Neuronal stem cell (in vitro differentiated cells): ENCODE measurements at regions not wholly inside any gene's neighbourhood (a gene's known extent, or its start where the extent isn't known, plus 50 kb on each side); places are given as distances from the start of the nearest gene placed in this dataset.

ENCODE experiments used
- DNase-seq: peaks from one replicate; pipeline ENCODE4 v3.0.0-alpha.2; 2013; ENCODE audit warnings: low spot score
- H2AFZ ChIP-seq: one replicate; pipeline ENCODE4 v1.6.1; 2013; ENCODE audit warnings: mild to moderate bottlenecking, low read length, inconsistent platforms
- H2AK5ac ChIP-seq: 2 replicates; pipeline ENCODE4 v1.6.1; 2013; ENCODE audit warnings: low read depth, mild to moderate bottlenecking, inconsistent platforms, low read length, moderate library complexity, mixed read lengths
- H2BK120ac ChIP-seq: 2 replicates; pipeline ENCODE4 v1.6.1; 2013; ENCODE audit warnings: low read depth, mild to moderate bottlenecking, inconsistent platforms, low read length, moderate library complexity, mixed read lengths
- H2BK12ac ChIP-seq: one replicate; pipeline ENCODE4 v1.6.1; 2013; ENCODE audit warnings: low read length, inconsistent platforms
- H2BK15ac ChIP-seq: 2 replicates; pipeline ENCODE4 v1.6.1; 2013; ENCODE audit warnings: mild to moderate bottlenecking, low read length, inconsistent platforms, mixed read lengths
- H2BK5ac ChIP-seq: one replicate; pipeline ENCODE4 v1.6.1; 2013; ENCODE audit warnings: inconsistent platforms, mild to moderate bottlenecking, low read length, moderate library complexity
- H3K14ac ChIP-seq: one replicate; pipeline ENCODE4 v1.6.1; 2013; ENCODE audit warnings: low read length, inconsistent platforms
- H3K18ac ChIP-seq: 2 replicates; pipeline ENCODE4 v1.6.1; 2013; ENCODE audit warnings: low read length, inconsistent platforms
- H3K23ac ChIP-seq: 2 replicates; pipeline ENCODE4 v1.6.1; 2013; ENCODE audit warnings: low read depth, mild to moderate bottlenecking, mixed read lengths, low read length, inconsistent platforms; ENCODE audit not compliant: poor library complexity
- H3K27ac ChIP-seq: replicated peaks from 3 replicates; pipeline ENCODE4 v1.5.1; 2013; ENCODE audit warnings: low read length, inconsistent platforms
- H3K27me3 ChIP-seq, 3 experiments: 2 replicates each; pipeline ENCODE4 v1.6.1; 2013; ENCODE audit warnings: low read length in 3 of 3, mild to moderate bottlenecking in 2 of 3, inconsistent platforms in 1 of 3, low read depth in 1 of 3, mixed read lengths in 1 of 3, moderate library complexity in 1 of 3; ENCODE audit not compliant: control insufficient read depth in 3 of 3, insufficient read depth in 3 of 3
- H3K36me3 ChIP-seq, 2 donors: replicated peaks in 1 of 2; 2 replicates each; pipeline ENCODE4 v1.6.1; 2013; ENCODE audit warnings: low read length in 2 of 2; ENCODE audit not compliant: control insufficient read depth in 2 of 2, insufficient read depth in 2 of 2
- H3K4ac ChIP-seq: 2 replicates; pipeline ENCODE4 v1.6.1; 2013; ENCODE audit warnings: inconsistent platforms, mild to moderate bottlenecking, low read length, moderate library complexity
- H3K4me1 ChIP-seq, 2 donors: 1 replicate in 1 of 2; 2 replicates in 1 of 2; pipeline ENCODE4 v1.6.1; 2013; ENCODE audit warnings: low read length in 2 of 2, low read depth in 1 of 2; ENCODE audit not compliant: control insufficient read depth in 2 of 2, insufficient read depth in 1 of 2
- H3K4me2 ChIP-seq: one replicate; pipeline ENCODE4 v1.6.1; 2013; ENCODE audit warnings: mild to moderate bottlenecking, low read length, inconsistent platforms; ENCODE audit not compliant: insufficient read depth, poor library complexity, severe bottlenecking
- H3K4me3 ChIP-seq, 2 donors: 2 replicates each; pipeline ENCODE4 v1.5.1; 2013; ENCODE audit warnings: low read length in 2 of 2, mild to moderate bottlenecking in 2 of 2, inconsistent platforms in 1 of 2, moderate library complexity in 1 of 2
- H3K79me1 ChIP-seq: one replicate; pipeline ENCODE4 v1.6.1; 2013; ENCODE audit warnings: low read depth, mild to moderate bottlenecking, inconsistent platforms, low read length, moderate library complexity
- H3K9ac ChIP-seq: one replicate; pipeline ENCODE4 v1.6.1; 2013; ENCODE audit warnings: mild to moderate bottlenecking, low read depth, low read length, inconsistent platforms; ENCODE audit not compliant: poor library complexity
- H3K9me3 ChIP-seq, 2 donors: replicated peaks in 1 of 2; 2 replicates each; pipeline versions ENCODE3 to v1.6.1; 2013; ENCODE audit warnings: low read length in 2 of 2, mild to moderate bottlenecking in 2 of 2, inconsistent platforms in 1 of 2, low read depth in 1 of 2, mixed read lengths in 1 of 2, moderate library complexity in 1 of 2; ENCODE audit not compliant: control insufficient read depth in 2 of 2, insufficient read depth in 1 of 2
- H4K8ac ChIP-seq: one replicate; pipeline ENCODE4 v1.6.1; 2013; ENCODE audit warnings: low read depth, mild to moderate bottlenecking, inconsistent platforms, low read length, moderate library complexity
- H4K91ac ChIP-seq: one replicate; pipeline ENCODE4 v1.6.1; 2013; ENCODE audit warnings: low read length, low read depth, mild to moderate bottlenecking, inconsistent platforms; ENCODE audit not compliant: poor library complexity
- WGBS, 2 donors: extraction: QIAGEN DNeasy Blood & Tissue Kit; methylation state at CpG; one replicate each; pipeline ENCODE4 v1.1.7; 2013; ENCODE audit warnings: missing lambda C conversion rate in 2 of 2, mixed read lengths in 1 of 2; ENCODE audit not compliant: insufficient read length in 2 of 2, insufficient replicate concordance in 1 of 2; ENCODE audit errors: extremely low coverage in 2 of 2; 5-methylcytosine and 5-hydroxymethylcytosine counted together

DNA sequence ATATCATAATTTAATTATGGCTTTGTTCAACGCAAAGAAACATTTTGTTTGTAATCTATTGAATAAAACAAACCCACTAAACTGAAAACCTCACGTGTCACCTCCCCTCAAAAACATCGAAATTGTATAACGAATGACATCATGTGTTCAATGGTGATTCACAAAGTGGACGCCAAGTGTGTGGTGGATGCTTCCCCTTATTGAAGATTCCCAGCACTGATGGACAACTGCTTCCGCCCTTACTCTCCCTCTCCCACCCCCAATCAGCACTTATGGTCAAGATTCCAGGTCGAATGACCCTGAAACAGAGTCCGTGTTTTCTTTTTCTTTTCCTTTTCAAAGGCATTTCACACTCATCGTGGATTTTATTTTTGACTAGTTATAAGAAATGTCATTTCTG lies 383.0 kb upstream of the SMIM21 start:
- no peak overlapping the region for H2AK5ac ChIP-seq
- DNase-seq, result no peak
- H4K91ac ChIP-seq, result no peak overlapping the region
- no peak overlapping the region for H3K9ac ChIP-seq
- H3K14ac ChIP-seq, result no peak overlapping the region
- H3K36me3 ChIP-seq, result no peaks in the 10 kb centered on the region
- no peak overlapping the region for H3K4me3 ChIP-seq
- no peaks in the 10 kb centered on the region for H3K9me3 ChIP-seq
- no peak overlapping the region for H2BK12ac ChIP-seq
- no peaks in the 10 kb centered on the region for H3K27me3 ChIP-seq
- H4K8ac ChIP-seq, result no peak overlapping the region
- no peaks in the 10 kb centered on the region for H3K79me1 ChIP-seq
- no peak overlapping the region for H3K4me2 ChIP-seq
- no peak overlapping the region for H2BK120ac ChIP-seq
- H3K18ac ChIP-seq, result no peak overlapping the region
- no peak overlapping the region for H3K27ac ChIP-seq
- H2BK5ac ChIP-seq, result no peak overlapping the region
- no peak overlapping the region for H3K23ac ChIP-seq
- H2AFZ ChIP-seq, result no peak overlapping the region
- H3K4ac ChIP-seq, result no peak overlapping the region
- no peak overlapping the region for H2BK15ac ChIP-seq
- no peaks in the 10 kb centered on the region for H3K4me1 ChIP-seq
- no CpG with 5 or more reads among the region's 9 CpGs for whole genome bisulfite sequencing, 2 donors

DNA sequence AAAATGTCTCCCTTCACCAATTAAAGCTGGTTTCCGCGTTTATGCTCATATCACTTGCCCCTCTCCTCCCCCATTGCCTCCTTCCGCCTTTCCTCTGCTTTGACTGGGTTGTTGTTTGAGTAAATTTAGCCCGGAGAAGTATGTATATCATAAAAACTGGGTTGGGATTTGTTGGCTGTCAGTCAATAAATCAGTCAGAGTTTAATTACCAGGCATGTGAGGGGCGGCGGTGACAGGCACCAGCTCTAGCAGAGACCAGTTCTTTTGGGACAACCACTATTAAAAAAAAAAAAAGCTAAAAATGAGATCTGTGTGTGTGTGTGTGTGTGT lies 382.4 kb upstream of the SMIM21 start:
- Histone ChIP-seq H3K14ac (no peak overlapping the region), H3K27me3 (no peaks in the 10 kb centered on the region), H2BK5ac (no peak overlapping the region), H3K23ac (no peak overlapping the region), H2AFZ (no peak overlapping the region), H3K4me3 (no peak overlapping the region), H3K79me1 (no peaks in the 10 kb centered on the region), H2AK5ac (no peak overlapping the region), H3K4me1 (no peaks in the 10 kb centered on the region), H4K91ac (no peak overlapping the region), H3K27ac (no peak overlapping the region), H3K36me3 (no peaks in the 10 kb centered on the region), H3K18ac (no peak overlapping the region), H4K8ac (no peak overlapping the region), H3K9me3 (no peaks in the 10 kb centered on the region), H2BK15ac (no peak overlapping the region), H2BK12ac (no peak overlapping the region), H3K9ac (no peak overlapping the region), H2BK120ac (no peak overlapping the region), H3K4me2 (no peak overlapping the region), H3K4ac (no peak overlapping the region)
- DNase-seq, result no peak
- no CpG with 5 or more reads among the region's 6 CpGs for WGBS, 2 donors

DNA sequence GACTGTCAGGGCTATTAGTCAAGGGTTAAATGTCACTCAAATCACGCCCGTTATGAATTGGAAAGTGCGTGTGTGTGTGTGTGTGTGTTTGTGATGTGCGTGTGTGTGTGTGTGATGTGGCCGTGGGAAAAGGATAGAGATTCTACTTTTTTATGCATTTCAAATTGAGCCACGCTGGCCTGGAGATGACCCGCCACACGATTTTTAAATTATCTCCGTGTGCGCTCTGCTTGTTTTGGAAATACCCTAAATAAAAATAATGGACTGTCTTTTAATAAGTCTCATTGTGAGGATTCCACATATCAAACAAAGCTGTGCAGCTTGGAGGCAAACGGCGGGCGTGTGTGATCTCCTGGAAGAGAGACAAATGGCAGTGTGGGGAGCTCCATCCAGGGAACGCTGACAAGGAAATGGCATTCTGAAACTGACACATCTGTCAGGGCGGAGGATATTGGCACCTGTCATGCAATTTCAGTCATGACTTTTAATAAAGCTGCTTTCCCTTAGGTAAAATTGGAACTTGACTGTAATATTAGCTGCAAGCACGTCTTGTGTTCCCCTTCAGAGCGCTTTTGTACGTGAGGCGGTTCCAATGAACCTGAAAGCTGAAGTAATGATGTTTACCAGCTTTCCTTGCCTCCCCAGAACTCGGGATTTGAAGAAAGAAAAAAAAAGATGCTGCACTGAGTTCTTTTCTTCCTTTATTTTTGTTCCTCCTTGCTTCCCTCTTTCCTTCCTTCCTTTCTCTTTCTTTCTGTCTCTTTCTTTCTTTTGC lies 381.8 kb upstream of the SMIM21 start:
- Histone ChIP-seq H3K27ac (no peak overlapping the region), H3K9ac (no peak overlapping the region), H2BK12ac (no peak overlapping the region), H3K79me1 (no peaks in the 10 kb centered on the region), H2AK5ac (no peak overlapping the region), H4K8ac (no peak overlapping the region), H2BK120ac (no peak overlapping the region), H2BK5ac (no peak overlapping the region), H4K91ac (no peak overlapping the region), H3K27me3 (no peaks in the 10 kb centered on the region), H3K14ac (no peak overlapping the region), H3K4ac (no peak overlapping the region), H3K9me3 (no peaks in the 10 kb centered on the region), H2BK15ac (no peak overlapping the region), H3K4me1 (no peaks in the 10 kb centered on the region), H3K18ac (no peak overlapping the region), H3K23ac (no peak overlapping the region), H3K4me3 (no peak overlapping the region), H3K36me3 (no peaks in the 10 kb centered on the region), H3K4me2 (no peak overlapping the region), H2AFZ (no peak overlapping the region)
- no peak for DNase-seq
- no CpG with 5 or more reads among the region's 20 CpGs for whole genome bisulfite sequencing, 2 donors

DNA sequence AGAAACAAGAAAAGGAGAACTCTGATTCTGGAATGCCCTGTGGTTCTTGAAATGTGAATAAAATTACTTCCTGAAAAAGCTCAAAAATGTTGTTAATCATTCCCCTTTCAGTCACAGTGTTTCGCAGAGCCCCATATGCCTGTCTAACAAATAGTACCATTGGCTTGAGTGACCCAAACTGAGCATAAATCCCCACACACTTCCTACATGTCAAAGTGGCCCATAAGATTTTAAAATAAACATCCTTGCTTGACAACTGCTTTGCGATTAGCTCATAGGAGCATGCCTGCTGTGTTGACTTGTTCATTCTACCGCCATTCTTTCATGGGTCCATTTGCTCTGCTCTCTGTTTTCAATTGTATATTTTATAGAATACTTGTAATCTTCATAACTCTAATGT lies 377.8 kb upstream of the SMIM21 start:
- Histone ChIP-seq H3K36me3 (no peaks in the 10 kb centered on the region), H2BK5ac (no peak overlapping the region), H4K8ac (no peak overlapping the region), H3K14ac (no peak overlapping the region), H3K23ac (no peak overlapping the region), H2BK15ac (no peak overlapping the region), H2AFZ (no peak overlapping the region), H3K18ac (no peak overlapping the region), H3K4me2 (no peak overlapping the region), H3K4ac (no peak overlapping the region), H2AK5ac (no peak overlapping the region), H3K79me1 (no peaks in the 10 kb centered on the region), H3K9me3 (no peaks in the 10 kb centered on the region), H3K4me3 (no peak overlapping the region), H3K4me1 (no peaks in the 10 kb centered on the region), H3K27ac (no peak overlapping the region), H3K9ac (no peak overlapping the region), H2BK120ac (no peak overlapping the region), H2BK12ac (no peak overlapping the region), H3K27me3 (no peaks in the 10 kb centered on the region), H4K91ac (no peak overlapping the region)
- no peak for DNase-seq
- no CpG with 5 or more reads among the region's 3 CpGs for WGBS, 2 donors
